ENCODE measurements at regions not wholly inside any gene's neighbourhood (a gene's known extent, or its start where the extent isn't known, plus 50 kb on each side); places are given as distances from the start of the nearest gene placed in this dataset.

- Histone ChIP-seq H3K4me1 (ENCODE audit: insufficient read depth, low read length) (no peaks in the 10 kb centered on the region), H3K27ac (ENCODE audit: low read depth, low read length) (no peak overlapping the region), H3K4me3 (ENCODE audit: insufficient read depth, low read depth, low read length) (no peak overlapping the region), H3K4me2 (ENCODE audit: low read length) (no peak overlapping the region), H4K20me1 (ENCODE audit: insufficient read depth, low read length) (no peaks in the 10 kb centered on the region), H3K9ac (ENCODE audit: low read length) (no peak overlapping the region), H3K36me3 (ENCODE audit: insufficient read depth, low read length) (no peaks in the 10 kb centered on the region), H3K27me3 (ENCODE audit: insufficient read depth, low read length) (no peaks in the 10 kb centered on the region), H2AFZ (ENCODE audit: low read depth, low read length) (no peak overlapping the region), H3K9me3 (ENCODE audit: insufficient read depth, low read depth, low read length) (no peaks in the 10 kb centered on the region), H3K79me2 (ENCODE audit: insufficient read depth, low read length) (no peaks in the 10 kb centered on the region)
- no peaks in the 10 kb centered on the region for H3K4me1 Mint-ChIP-seq (ENCODE audit: low read depth, unreplicated experiment)
- no peaks in the 10 kb centered on the region for H3K27me3 Mint-ChIP-seq (ENCODE audit: low read depth, unreplicated experiment)
- no peak for FAIRE-seq
- TF ChIP-seq EZH2 (IDR thresholded peaks at IDR 0.05; ENCODE audit: insufficient read depth, low read length) (no peak), CTCF (IDR thresholded peaks at IDR 0.05; ENCODE audit: insufficient read depth, low read depth, low read length) (no peak)
- no peak overlapping the region for H3K27ac Mint-ChIP-seq (ENCODE audit: unreplicated experiment)
- no peaks in the 10 kb centered on the region for H3K36me3 Mint-ChIP-seq (ENCODE audit: low read depth, unreplicated experiment)
- H3K9me3 Mint-ChIP-seq (ENCODE audit: unreplicated experiment) = no peaks in the 10 kb centered on the region
- H3K4me3 Mint-ChIP-seq (ENCODE audit: unreplicated experiment) = no peak overlapping the region
- no peak for DNase-seq (ENCODE audit: low read depth)
Measured at GRCh38 chr1:190667914-190668313, 190.2 kb upstream of the BRINP3 start.

- Histone ChIP-seq H4K20me1 (ENCODE audit: insufficient read depth, low read length) (no peaks in the 10 kb centered on the region), H3K9me3 (ENCODE audit: insufficient read depth, low read depth, low read length) (peaks cover 2% of the 10 kb centered on the region), H3K4me2 (ENCODE audit: low read length) (no peak overlapping the region), H3K79me2 (ENCODE audit: insufficient read depth, low read length) (no peaks in the 10 kb centered on the region), H3K27ac (ENCODE audit: low read depth, low read length) (no peak overlapping the region), H3K9ac (ENCODE audit: low read length) (no peak overlapping the region), H2AFZ (ENCODE audit: low read depth, low read length) (no peak overlapping the region), H3K36me3 (ENCODE audit: insufficient read depth, low read length) (no peaks in the 10 kb centered on the region), H3K4me1 (ENCODE audit: insufficient read depth, low read length) (no peaks in the 10 kb centered on the region), H3K4me3 (ENCODE audit: insufficient read depth, low read depth, low read length) (no peak overlapping the region), H3K27me3 (ENCODE audit: insufficient read depth, low read length) (no peaks in the 10 kb centered on the region)
- DNase-seq (ENCODE audit: low read depth) (peak; percentile 8), FAIRE-seq (no peak)
- no peaks in the 10 kb centered on the region for H3K9me3 Mint-ChIP-seq (ENCODE audit: unreplicated experiment)
- H3K4me3 Mint-ChIP-seq (ENCODE audit: unreplicated experiment) = no peak overlapping the region
- no peak overlapping the region for H3K27ac Mint-ChIP-seq (ENCODE audit: unreplicated experiment)
- H3K36me3 Mint-ChIP-seq (ENCODE audit: low read depth, unreplicated experiment) = no peaks in the 10 kb centered on the region
- no peaks in the 10 kb centered on the region for H3K4me1 Mint-ChIP-seq (ENCODE audit: low read depth, unreplicated experiment)
- TF ChIP-seq CTCF (IDR thresholded peaks at IDR 0.05; ENCODE audit: insufficient read depth, low read depth, low read length) (no peak), EZH2 (IDR thresholded peaks at IDR 0.05; ENCODE audit: insufficient read depth, low read length) (no peak)
- H3K27me3 Mint-ChIP-seq (ENCODE audit: low read depth, unreplicated experiment) = no peaks in the 10 kb centered on the region
Measured at GRCh38 chr1:190679044-190679443, 201.4 kb upstream of the BRINP3 start.

GRCh38 chr1:190679454-190679853 is 201.8 kb upstream of the BRINP3 start:
- no peak overlapping the region for H2AFZ ChIP-seq (ENCODE audit: low read depth, low read length)
- H3K27me3 ChIP-seq (ENCODE audit: insufficient read depth, low read length) = no peaks in the 10 kb centered on the region
- H3K36me3 Mint-ChIP-seq (ENCODE audit: low read depth, unreplicated experiment) = no peaks in the 10 kb centered on the region
- H3K4me3 Mint-ChIP-seq (ENCODE audit: unreplicated experiment) = no peak overlapping the region
- H3K27ac Mint-ChIP-seq (ENCODE audit: unreplicated experiment) = no peak overlapping the region
- H3K4me1 Mint-ChIP-seq (ENCODE audit: low read depth, unreplicated experiment) = no peaks in the 10 kb centered on the region
- no peak overlapping the region for H3K9ac ChIP-seq (ENCODE audit: low read length)
- H3K4me2 ChIP-seq (ENCODE audit: low read length) = no peak overlapping the region
- H3K9me3 ChIP-seq (ENCODE audit: insufficient read depth, low read depth, low read length) = no peaks in the 10 kb centered on the region
- FAIRE-seq (no peak), DNase-seq (ENCODE audit: low read depth) (peak; percentile 4)
- no peaks in the 10 kb centered on the region for H3K79me2 ChIP-seq (ENCODE audit: insufficient read depth, low read length)
- no peak overlapping the region for H3K27ac ChIP-seq (ENCODE audit: low read depth, low read length)
- TF ChIP-seq CTCF (IDR thresholded peaks at IDR 0.05; ENCODE audit: insufficient read depth, low read depth, low read length) = no peak
- no peak for TF ChIP-seq EZH2 (IDR thresholded peaks at IDR 0.05; ENCODE audit: insufficient read depth, low read length)
- no peaks in the 10 kb centered on the region for H3K4me1 ChIP-seq (ENCODE audit: insufficient read depth, low read length)
- no peaks in the 10 kb centered on the region for H3K9me3 Mint-ChIP-seq (ENCODE audit: unreplicated experiment)
- no peak overlapping the region for H3K4me3 ChIP-seq (ENCODE audit: insufficient read depth, low read depth, low read length)
- no peaks in the 10 kb centered on the region for H3K36me3 ChIP-seq (ENCODE audit: insufficient read depth, low read length)
- no peaks in the 10 kb centered on the region for H4K20me1 ChIP-seq (ENCODE audit: insufficient read depth, low read length)
- H3K27me3 Mint-ChIP-seq (ENCODE audit: low read depth, unreplicated experiment) = no peaks in the 10 kb centered on the region
